Neuronal stem cell (in vitro differentiated cells): ENCODE measurements at regions not wholly inside any gene's neighbourhood (a gene's known extent, or its start where the extent isn't known, plus 50 kb on each side); places are given as distances from the start of the nearest gene placed in this dataset.

Source experiments
- DNase-seq: peaks from one replicate; pipeline ENCODE4 v3.0.0-alpha.2; 2013; ENCODE audit warnings: low spot score
- H2AFZ ChIP-seq: one replicate; pipeline ENCODE4 v1.6.1; 2013; ENCODE audit warnings: mild to moderate bottlenecking, low read length, inconsistent platforms
- H2AK5ac ChIP-seq: 2 replicates; pipeline ENCODE4 v1.6.1; 2013; ENCODE audit warnings: low read depth, mild to moderate bottlenecking, inconsistent platforms, low read length, moderate library complexity, mixed read lengths
- H2BK120ac ChIP-seq: 2 replicates; pipeline ENCODE4 v1.6.1; 2013; ENCODE audit warnings: low read depth, mild to moderate bottlenecking, inconsistent platforms, low read length, moderate library complexity, mixed read lengths
- H2BK12ac ChIP-seq: one replicate; pipeline ENCODE4 v1.6.1; 2013; ENCODE audit warnings: low read length, inconsistent platforms
- H2BK15ac ChIP-seq: 2 replicates; pipeline ENCODE4 v1.6.1; 2013; ENCODE audit warnings: mild to moderate bottlenecking, low read length, inconsistent platforms, mixed read lengths
- H2BK5ac ChIP-seq: one replicate; pipeline ENCODE4 v1.6.1; 2013; ENCODE audit warnings: inconsistent platforms, mild to moderate bottlenecking, low read length, moderate library complexity
- H3K14ac ChIP-seq: one replicate; pipeline ENCODE4 v1.6.1; 2013; ENCODE audit warnings: low read length, inconsistent platforms
- H3K18ac ChIP-seq: 2 replicates; pipeline ENCODE4 v1.6.1; 2013; ENCODE audit warnings: low read length, inconsistent platforms
- H3K23ac ChIP-seq: 2 replicates; pipeline ENCODE4 v1.6.1; 2013; ENCODE audit warnings: low read depth, mild to moderate bottlenecking, mixed read lengths, low read length, inconsistent platforms; ENCODE audit not compliant: poor library complexity
- H3K27ac ChIP-seq: replicated peaks from 3 replicates; pipeline ENCODE4 v1.5.1; 2013; ENCODE audit warnings: low read length, inconsistent platforms
- H3K27me3 ChIP-seq, 3 experiments: 2 replicates each; pipeline ENCODE4 v1.6.1; 2013; ENCODE audit warnings: low read length in 3 of 3, mild to moderate bottlenecking in 2 of 3, inconsistent platforms in 1 of 3, low read depth in 1 of 3, mixed read lengths in 1 of 3, moderate library complexity in 1 of 3; ENCODE audit not compliant: control insufficient read depth in 3 of 3, insufficient read depth in 3 of 3
- H3K36me3 ChIP-seq, 2 donors: replicated peaks in 1 of 2; 2 replicates each; pipeline ENCODE4 v1.6.1; 2013; ENCODE audit warnings: low read length in 2 of 2; ENCODE audit not compliant: control insufficient read depth in 2 of 2, insufficient read depth in 2 of 2
- H3K4ac ChIP-seq: 2 replicates; pipeline ENCODE4 v1.6.1; 2013; ENCODE audit warnings: inconsistent platforms, mild to moderate bottlenecking, low read length, moderate library complexity
- H3K4me1 ChIP-seq, 2 donors: 1 replicate in 1 of 2; 2 replicates in 1 of 2; pipeline ENCODE4 v1.6.1; 2013; ENCODE audit warnings: low read length in 2 of 2, low read depth in 1 of 2; ENCODE audit not compliant: control insufficient read depth in 2 of 2, insufficient read depth in 1 of 2
- H3K4me2 ChIP-seq: one replicate; pipeline ENCODE4 v1.6.1; 2013; ENCODE audit warnings: mild to moderate bottlenecking, low read length, inconsistent platforms; ENCODE audit not compliant: insufficient read depth, poor library complexity, severe bottlenecking
- H3K4me3 ChIP-seq, 2 donors: 2 replicates each; pipeline ENCODE4 v1.5.1; 2013; ENCODE audit warnings: low read length in 2 of 2, mild to moderate bottlenecking in 2 of 2, inconsistent platforms in 1 of 2, moderate library complexity in 1 of 2
- H3K79me1 ChIP-seq: one replicate; pipeline ENCODE4 v1.6.1; 2013; ENCODE audit warnings: low read depth, mild to moderate bottlenecking, inconsistent platforms, low read length, moderate library complexity
- H3K9ac ChIP-seq: one replicate; pipeline ENCODE4 v1.6.1; 2013; ENCODE audit warnings: mild to moderate bottlenecking, low read depth, low read length, inconsistent platforms; ENCODE audit not compliant: poor library complexity
- H3K9me3 ChIP-seq, 2 donors: replicated peaks in 1 of 2; 2 replicates each; pipeline versions ENCODE3 to v1.6.1; 2013; ENCODE audit warnings: low read length in 2 of 2, mild to moderate bottlenecking in 2 of 2, inconsistent platforms in 1 of 2, low read depth in 1 of 2, mixed read lengths in 1 of 2, moderate library complexity in 1 of 2; ENCODE audit not compliant: control insufficient read depth in 2 of 2, insufficient read depth in 1 of 2
- H4K8ac ChIP-seq: one replicate; pipeline ENCODE4 v1.6.1; 2013; ENCODE audit warnings: low read depth, mild to moderate bottlenecking, inconsistent platforms, low read length, moderate library complexity
- H4K91ac ChIP-seq: one replicate; pipeline ENCODE4 v1.6.1; 2013; ENCODE audit warnings: low read length, low read depth, mild to moderate bottlenecking, inconsistent platforms; ENCODE audit not compliant: poor library complexity
- WGBS, 2 donors: extraction: QIAGEN DNeasy Blood & Tissue Kit; methylation state at CpG; one replicate each; pipeline ENCODE4 v1.1.7; 2013; ENCODE audit warnings: missing lambda C conversion rate in 2 of 2, mixed read lengths in 1 of 2; ENCODE audit not compliant: insufficient read length in 2 of 2, insufficient replicate concordance in 1 of 2; ENCODE audit errors: extremely low coverage in 2 of 2; 5-methylcytosine and 5-hydroxymethylcytosine counted together

- no peak overlapping the region for H3K9ac ChIP-seq
- H4K91ac ChIP-seq = no peak overlapping the region
- no peak overlapping the region for H3K27ac ChIP-seq
- DNase-seq = no peak
- 100% methylated on average over 2 of the region's 6 CpGs for WGBS, 2 donors
- H4K8ac ChIP-seq = no peak overlapping the region
- no peak overlapping the region for H2AFZ ChIP-seq
- no peaks in the 10 kb centered on the region for H3K36me3 ChIP-seq
- H3K79me1 ChIP-seq = no peaks in the 10 kb centered on the region
- H3K23ac ChIP-seq = no peak overlapping the region
- H2BK120ac ChIP-seq = no peak overlapping the region
- H3K4me1 ChIP-seq = no peaks in the 10 kb centered on the region
- H3K4me2 ChIP-seq = no peak overlapping the region
- H3K4ac ChIP-seq = no peak overlapping the region
- no peak overlapping the region for H3K4me3 ChIP-seq
- H2BK15ac ChIP-seq = no peak overlapping the region
- H2BK5ac ChIP-seq = no peak overlapping the region
- H3K27me3 ChIP-seq = peaks cover 0 to 3% (median 0%) of the 10 kb centered on the region in 3 experiments
- H3K9me3 ChIP-seq = no peaks in the 10 kb centered on the region
- H2BK12ac ChIP-seq = no peak overlapping the region
- H3K18ac ChIP-seq = no peak overlapping the region
- H2AK5ac ChIP-seq = no peak overlapping the region
- no peak overlapping the region for H3K14ac ChIP-seq
Observed at GRCh38 chr1:203926025-203926540, 64.7 kb downstream of the SNRPE start.

GRCh38 chr1:203929741-203930309 lies 68.4 kb downstream of the SNRPE start:
- Histone ChIP-seq H3K36me3 (no peaks in the 10 kb centered on the region), H3K4me1 (no peaks in the 10 kb centered on the region), H2BK120ac (no peak overlapping the region), H3K79me1 (no peaks in the 10 kb centered on the region), H2BK12ac (no peak overlapping the region), H3K23ac (no peak overlapping the region), H3K18ac (no peak overlapping the region), H2BK5ac (no peak overlapping the region), H4K91ac (no peak overlapping the region), H4K8ac (no peak overlapping the region), H3K4me2 (no peak overlapping the region), H2AK5ac (no peak overlapping the region), H3K9me3 (no peaks in the 10 kb centered on the region), H3K4ac (no peak overlapping the region), H3K9ac (no peak overlapping the region), H3K14ac (no peak overlapping the region), H3K4me3 (no peak overlapping the region), H3K27me3 (no peaks in the 10 kb centered on the region), H2AFZ (no peak overlapping the region), H2BK15ac (no peak overlapping the region), H3K27ac (no peak overlapping the region)
- no CpG with 5 or more reads among the region's 4 CpGs for WGBS, 2 donors
- no peak for DNase-seq

DNA sequence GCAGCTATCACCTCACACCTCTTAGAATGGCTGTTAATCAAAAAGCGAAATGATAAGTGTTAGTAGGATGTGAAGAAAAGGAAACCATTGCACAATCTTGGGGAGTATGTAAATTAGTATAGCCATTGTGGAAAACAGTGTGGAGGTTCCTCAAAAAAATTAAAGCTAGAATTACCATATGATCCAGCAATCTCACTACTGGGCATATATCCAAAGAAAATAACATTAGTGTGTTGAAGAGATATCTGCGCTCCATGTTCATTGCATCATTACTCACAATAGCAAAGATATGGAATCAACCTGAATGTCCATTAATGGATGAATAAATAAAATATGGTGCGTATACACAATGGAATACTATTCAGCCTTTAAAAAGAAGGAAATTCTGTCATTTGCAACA lies 68.9 kb downstream of the SNRPE start:
- Histone ChIP-seq H3K4ac (no peak overlapping the region), H3K4me1 (no peaks in the 10 kb centered on the region), H2BK5ac (no peak overlapping the region), H3K36me3 (no peaks in the 10 kb centered on the region), H3K4me3 (no peak overlapping the region), H2AK5ac (no peak overlapping the region), H2BK15ac (no peak overlapping the region), H3K14ac (no peak overlapping the region), H3K9ac (no peak overlapping the region), H2AFZ (no peak overlapping the region), H3K9me3 (no peaks in the 10 kb centered on the region), H2BK120ac (no peak overlapping the region), H3K23ac (no peak overlapping the region), H4K91ac (no peak overlapping the region), H3K79me1 (no peaks in the 10 kb centered on the region), H3K18ac (no peak overlapping the region), H3K4me2 (no peak overlapping the region), H3K27ac (no peak overlapping the region), H4K8ac (no peak overlapping the region), H3K27me3 (no peaks in the 10 kb centered on the region), H2BK12ac (no peak overlapping the region)
- no peak for DNase-seq
- WGBS, 2 donors = no CpG with 5 or more reads among the region's 3 CpGs

DNA sequence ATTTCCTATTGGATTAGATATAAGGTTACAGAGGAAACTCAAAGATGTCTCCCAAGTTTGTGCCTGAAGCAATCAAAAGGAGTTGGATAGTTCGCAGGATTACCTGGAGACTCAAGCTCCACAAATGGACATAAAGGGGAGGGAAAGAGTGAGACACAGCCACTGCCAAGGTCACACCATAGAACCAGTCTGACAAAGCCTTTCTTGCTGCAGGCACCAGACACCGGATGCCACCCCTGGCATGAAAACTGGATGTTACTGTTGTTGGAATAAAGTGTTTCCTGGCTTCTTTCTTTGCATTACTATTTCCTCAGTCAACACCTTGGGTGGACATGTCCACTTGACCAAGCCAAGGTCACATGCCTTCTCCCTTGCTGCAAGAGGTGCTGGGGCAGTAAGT lies 70.6 kb downstream of the SNRPE start:
- Histone ChIP-seq H2BK12ac (no peak overlapping the region), H2BK120ac (no peak overlapping the region), H3K79me1 (no peaks in the 10 kb centered on the region), H3K23ac (no peak overlapping the region), H3K4me3 (no peak overlapping the region), H2BK15ac (no peak overlapping the region), H3K9ac (no peak overlapping the region), H3K4ac (no peak overlapping the region), H3K4me1 (no peaks in the 10 kb centered on the region), H3K9me3 (no peaks in the 10 kb centered on the region), H2BK5ac (no peak overlapping the region), H3K27me3 (no peaks in the 10 kb centered on the region), H3K14ac (no peak overlapping the region), H2AFZ (no peak overlapping the region), H3K36me3 (no peaks in the 10 kb centered on the region), H3K18ac (no peak overlapping the region), H3K4me2 (no peak overlapping the region), H2AK5ac (no peak overlapping the region), H3K27ac (no peak overlapping the region), H4K8ac (no peak overlapping the region), H4K91ac (no peak overlapping the region)
- DNase-seq = no peak
- no CpG with 5 or more reads among the region's 2 CpGs for WGBS, 2 donors
